Heart right ventricle (tissue), 16 donors: ENCODE measurements at regions not wholly inside any gene's neighbourhood (a gene's known extent, or its start where the extent isn't known, plus 50 kb on each side); places are given as distances from the start of the nearest gene placed in this dataset.
A peak's percentile ranks its signal among the peaks of the same experiment; 100 is the strongest.

ENCODE experiments used
- ATAC-seq, 8 donors: fragments of 200-7000 bp; cut with Tn5 transposase; one replicate each; pipeline ENCODE4 v1.9.1; 2020; ENCODE audit warnings: mild to moderate bottlenecking in 8 of 8, moderate library complexity in 8 of 8, moderate number of reproducible peaks in 1 of 8
- DNase-seq, 2 donors: peaks; one replicate each; pipeline ENCODE4 v3.0.0-alpha.2; 2020
- H3K27ac ChIP-seq, 10 donors: fragments of 200-600 bp; sonication (generic) in 2 of 10; one replicate each; pipeline versions ENCODE4 v1.5.0 to v1.8.0; 2020 to 2022; ENCODE audit warnings: mild to moderate bottlenecking in 3 of 10
- H3K27me3 ChIP-seq, 7 donors: fragments of 200-600 bp; one replicate each; pipeline ENCODE4 v1.8.0; 2021 to 2022; ENCODE audit warnings: mild to moderate bottlenecking in 2 of 7
- H3K36me3 ChIP-seq, 9 donors: fragments of 200-600 bp; sonication (generic) in 1 of 9; one replicate each; pipeline versions ENCODE4 v1.5.0 to v1.8.0; 2020 to 2022; ENCODE audit warnings: mild to moderate bottlenecking in 2 of 9
- H3K4me1 ChIP-seq, 9 donors: fragments of 200-600 bp; sonication (generic) in 1 of 9; one replicate each; pipeline versions ENCODE4 v1.5.0 to v1.8.0; 2020 to 2022; ENCODE audit warnings: mild to moderate bottlenecking in 4 of 9
- H3K4me3 ChIP-seq, 10 donors: fragments of 200-600 bp; sonication (generic) in 2 of 10; one replicate each; pipeline versions ENCODE4 v1.5.0 to v1.8.0; 2020 to 2022; ENCODE audit warnings: mild to moderate bottlenecking in 7 of 10, moderate library complexity in 2 of 10
- H3K9me3 ChIP-seq, 11 donors: fragments of 200-600 bp in 10 of 11; sonication (generic) in 2 of 11; one replicate each; pipeline versions ENCODE4 v1.5.0 to v1.8.0; 2013 to 2022; ENCODE audit warnings: mild to moderate bottlenecking in 2 of 11, control low read depth in 1 of 11, moderate library complexity in 1 of 11
- CTCF ChIP-seq, 9 donors: fragments of 200-600 bp; sonication (generic) in 2 of 9; IDR thresholded peaks; one replicate each; pipeline versions ENCODE4 v1.5.0 to v1.8.0; 2021 to 2022; ENCODE audit warnings: antibody characterized with exemption in 9 of 9, mild to moderate bottlenecking in 5 of 9, moderate library complexity in 1 of 9
- WGBS, 2 donors: extraction: QIAGEN DNeasy Blood & Tissue Kit; methylation state at CpG; one replicate each; pipeline ENCODE4 v1.1.7; 2013; ENCODE audit warnings: inconsistent platforms in 1 of 2; 5-methylcytosine and 5-hydroxymethylcytosine counted together
- intact Hi-C, 10 donors: fragments of 100-400 bp; cut with DNase I; formaldehyde crosslinking; loops; one replicate each; pipeline versions ENCODE4 v1.11.1 to v1.14.2; 2022
- donor health status: Arrhythmogenic right ventricular cardiomyopathy.
- donor health status: ischemic (EF 13 %, LVEDD 7.1; RV severe dilation, severe dysfunction).
- donor health status: healthy with polysubstance abuse.
- donor health status: DM: no; HTN: yes; CAD: no.
- donor health status: DM: no; HTN: no; CAD: no.
- donor health status: ischemic (EF 25% LVEDD 6.9; RV normal size, moderate dysfunction).
- donor health status: ischemic (EF 25% LVEDD 5.7; RV mildly dilated, moderate dysfunction).
- donor health status: healthy.
- donor health status: DM: yes; HTN: yes; CAD: no.
- donor health status: Ischemic cardiomyopathy.
- donor health status: ischemic (EF 35%, LVEDD 5.7; RV mildly dilated, moderate dysfunction).
- donor health status: nonischemic (EF 11% LVEDD 7.7; RV severe dilation, severe dysfunction).
- donor health status: DM: yes; HTN: yes; CAD: no.
- donor health status: PGD.
- donor health status: ischemic (EF 29% LVEDD 5.4; RV normal size, mild dysfunction).
- donor health status: nonischemic (EF 23%, LVEDD 6.1; RV moderate dilation, normal function).

DNA sequence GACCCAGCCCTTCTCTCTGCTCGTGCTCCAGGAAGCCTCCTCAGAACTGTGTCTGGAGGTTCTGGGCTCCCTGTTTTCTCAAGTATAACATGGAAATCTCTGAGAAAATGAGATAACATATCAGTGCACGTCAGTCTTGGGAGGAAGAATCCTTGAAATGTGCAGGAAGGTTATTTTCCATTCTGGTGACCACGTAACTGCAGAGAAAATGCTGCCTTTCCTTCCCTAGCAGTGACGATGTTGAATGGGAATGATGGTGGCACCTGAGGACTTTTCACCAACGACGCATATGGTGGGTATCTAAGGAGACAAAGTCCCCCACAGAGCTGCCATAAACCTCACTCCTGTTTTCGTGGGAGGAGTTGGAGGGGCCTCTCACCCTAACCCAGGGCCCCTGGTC, 272.1 kb upstream of the SIX2 start:
- intact Hi-C loops: no loop called here
- no peak for ATAC-seq
- no peak overlapping the region for H3K27ac ChIP-seq
- TF ChIP-seq CTCF (IDR thresholded peaks at IDR 0.05): no peak
- no peak overlapping the region for H3K4me3 ChIP-seq
- H3K27me3 ChIP-seq: peaks cover 0 to 10% (median 0%) of the 10 kb centered on the region in 7 donors
- H3K36me3 ChIP-seq: no peaks in the 10 kb centered on the region
- peaks cover 0 to 5% (median 0%) of the 10 kb centered on the region in 11 donors for H3K9me3 ChIP-seq
- DNase-seq: no peak
- peaks cover 0 to 9% (median 0%) of the 10 kb centered on the region in 9 donors for H3K4me1 ChIP-seq
- 65 to 71% methylated on average over 7 of the region's 7 CpGs for WGBS, 2 donors

DNA sequence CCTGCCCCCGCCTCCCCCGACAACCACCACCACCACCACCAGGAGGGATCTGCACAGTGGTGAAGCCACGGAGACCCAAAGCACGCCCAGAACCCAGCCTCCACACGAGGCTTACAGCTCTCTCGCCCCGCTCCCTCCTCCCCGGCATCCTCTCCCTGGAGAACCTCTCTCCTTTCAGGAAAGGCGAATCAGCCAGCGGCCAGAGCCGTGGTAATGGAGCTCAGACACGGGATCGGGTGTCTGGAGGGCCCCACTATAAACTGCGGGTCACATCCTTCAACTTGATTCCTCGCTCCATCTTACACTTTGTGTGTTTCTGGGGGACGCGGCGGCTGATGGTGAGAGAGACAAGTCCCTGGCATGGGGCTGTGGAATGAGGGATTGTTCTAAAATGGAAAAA, 271.5 kb upstream of the SIX2 start:
- WGBS, 2 donors: 79 to 83% methylated on average over 18 of the region's 18 CpGs
- ATAC-seq: no peak
- intact Hi-C loops: no loop called here

DNA sequence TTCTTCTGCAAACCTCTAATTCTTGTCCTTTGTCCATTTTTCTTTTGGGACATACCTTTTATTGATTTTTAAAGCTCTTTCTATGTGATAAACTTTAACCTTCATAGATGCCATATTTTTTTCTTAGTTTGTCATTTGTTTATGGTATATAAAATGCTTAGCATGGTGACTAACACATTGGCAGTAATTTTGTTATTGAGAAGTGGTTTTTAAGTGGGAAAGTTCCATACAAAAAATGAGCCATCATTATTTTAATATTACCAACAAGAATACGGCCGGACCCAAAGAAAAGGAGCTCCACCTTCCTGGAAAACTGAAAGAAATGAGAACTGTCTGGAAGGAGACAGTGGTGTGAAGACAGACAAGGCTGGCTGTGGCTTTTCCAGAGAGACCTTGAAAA, 270.1 kb upstream of the SIX2 start:
- TF ChIP-seq CTCF (IDR thresholded peaks at IDR 0.05): no peak
- intact Hi-C loops: no loop called here
- H3K4me3 ChIP-seq: no peak overlapping the region
- H3K36me3 ChIP-seq: no peaks in the 10 kb centered on the region
- no peak for ATAC-seq
- H3K27ac ChIP-seq: no peak overlapping the region
- 96 to 100% methylated on average over 2 of the region's 2 CpGs for WGBS, 2 donors
- H3K27me3 ChIP-seq: peaks cover 0 to 10% (median 0%) of the 10 kb centered on the region in 7 donors
- peaks cover 0 to under 1% (median 0%) of the 10 kb centered on the region in 11 donors for H3K9me3 ChIP-seq
- H3K4me1 ChIP-seq: peaks cover 0 to 9% (median 0%) of the 10 kb centered on the region in 9 donors
- DNase-seq: no peak

More for the DNA sequence above, 271.5 kb upstream of the SIX2 start:
- Histone ChIP-seq H3K4me3 (no peak overlapping the region), H3K27me3 (peaks cover 0 to 10% (median 0%) of the 10 kb centered on the region in 7 donors), H3K4me1 (peaks cover 0 to 9% (median 0%) of the 10 kb centered on the region in 9 donors), H3K36me3 (no peaks in the 10 kb centered on the region), H3K27ac (no peak overlapping the region), H3K9me3 (peaks cover 0 to 5% (median 0%) of the 10 kb centered on the region in 11 donors)
- DNase-seq: no peak
- no peak for TF ChIP-seq CTCF (IDR thresholded peaks at IDR 0.05)

- intact Hi-C loops: no loop called here
- peak in 1 of 8 donors; percentile 25 for ATAC-seq
- TF ChIP-seq CTCF (IDR thresholded peaks at IDR 0.05): no peak
- Histone ChIP-seq H3K4me1 (peaks cover 0 to 9% (median 0%) of the 10 kb centered on the region in 9 donors), H3K27me3 (peaks cover 0 to 8% (median 0%) of the 10 kb centered on the region in 7 donors), H3K27ac (no peak overlapping the region), H3K4me3 (no peak overlapping the region), H3K36me3 (no peaks in the 10 kb centered on the region), H3K9me3 (no peaks in the 10 kb centered on the region)
- no peak for DNase-seq
- WGBS, 2 donors: 55 to 58% methylated on average over 9 of the region's 9 CpGs
Observed at GRCh38 chr2:45278365-45279078, 269.3 kb upstream of the SIX2 start.
